Activated naive CD4-positive, alpha-beta T cell treated with anti-CD3 and anti-CD28 coated beads, Interleukin-2, amount 50 U/mL, for 72 hours (primary cell): ENCODE measurements at regions not wholly inside any gene's neighbourhood (a gene's known extent, or its start where the extent isn't known, plus 50 kb on each side); places are given as distances from the start of the nearest gene placed in this dataset.

Experiments
- ATAC-seq, 2 donors: fragments of 150-1000 bp; cut with Tn5 transposase; 2 replicates each; pipeline ENCODE4 v1.10.0; 2021; ENCODE audit warnings: mild to moderate bottlenecking in 2 of 2, moderate library complexity in 2 of 2
- DNase-seq, 2 donors: peaks; one replicate each; pipeline ENCODE4 v3.0.0; 2021 to 2022; ENCODE audit warnings: low spot score in 2 of 2
- H3K27ac Mint-ChIP-seq, 2 donors: one replicate each; pipeline ENCODE4 v1.8.0; 2022; ENCODE audit warnings: mild to moderate bottlenecking in 2 of 2, mixed read lengths in 2 of 2
- H3K36me3 Mint-ChIP-seq, 2 donors: one replicate each; pipeline ENCODE4 v1.8.0; 2022; ENCODE audit warnings: mixed read lengths in 2 of 2
- H3K9me3 Mint-ChIP-seq, 2 donors: one replicate each; pipeline ENCODE4 v1.8.0; 2022; ENCODE audit warnings: mixed read lengths in 2 of 2

DNA sequence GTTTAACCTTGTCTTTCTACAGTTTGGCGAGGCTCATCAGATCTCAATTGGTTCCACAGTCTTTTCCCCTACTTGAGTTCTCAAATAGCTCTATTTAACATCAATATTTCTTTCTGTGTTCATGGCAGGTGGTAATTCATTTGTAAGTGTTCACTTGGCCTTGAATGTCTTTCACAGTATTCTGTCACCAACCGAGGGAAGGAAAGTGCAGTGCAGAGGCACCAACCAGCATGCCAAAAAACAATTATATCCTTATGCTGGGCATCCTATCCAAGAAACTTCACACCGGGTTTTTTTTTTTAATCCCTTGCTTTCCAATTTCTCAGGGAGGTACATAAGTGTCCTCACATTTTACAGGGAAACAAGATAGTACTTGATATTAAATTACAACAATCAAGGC is 55.0 kb upstream of the ZC3H12C start:
- no peaks in the 10 kb centered on the region for H3K36me3 Mint-ChIP-seq
- ATAC-seq = no peak
- no peak for DNase-seq
- no peaks in the 10 kb centered on the region for H3K9me3 Mint-ChIP-seq
- no peak overlapping the region for H3K27ac Mint-ChIP-seq
